ENCODE measurements at regions not wholly inside any gene's neighbourhood (a gene's known extent, or its start where the extent isn't known, plus 50 kb on each side); places are given as distances from the start of the nearest gene placed in this dataset.

DNA sequence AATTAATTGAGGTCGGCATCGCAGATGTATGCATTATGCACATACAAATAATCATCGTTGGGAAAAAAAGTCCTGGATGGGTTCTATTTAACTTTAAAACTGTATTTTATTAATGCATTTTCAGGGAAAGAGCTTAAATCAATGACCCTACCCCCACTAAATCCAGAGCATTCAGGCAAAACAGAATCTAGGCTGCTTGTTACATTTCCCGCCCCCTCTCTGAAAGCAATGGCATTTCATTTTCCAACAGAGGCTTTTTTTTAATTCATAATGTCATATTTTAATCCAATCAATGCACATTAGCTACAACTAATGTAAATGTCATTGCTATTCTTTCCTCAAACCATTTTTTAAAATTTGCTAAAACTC lies 117.4 kb upstream of the GRIA1 start:
- TF ChIP-seq CTCF (IDR thresholded peaks at IDR 0.05; ENCODE audit: insufficient read depth, low read length) = no peak
- TF ChIP-seq, protein P1, sequence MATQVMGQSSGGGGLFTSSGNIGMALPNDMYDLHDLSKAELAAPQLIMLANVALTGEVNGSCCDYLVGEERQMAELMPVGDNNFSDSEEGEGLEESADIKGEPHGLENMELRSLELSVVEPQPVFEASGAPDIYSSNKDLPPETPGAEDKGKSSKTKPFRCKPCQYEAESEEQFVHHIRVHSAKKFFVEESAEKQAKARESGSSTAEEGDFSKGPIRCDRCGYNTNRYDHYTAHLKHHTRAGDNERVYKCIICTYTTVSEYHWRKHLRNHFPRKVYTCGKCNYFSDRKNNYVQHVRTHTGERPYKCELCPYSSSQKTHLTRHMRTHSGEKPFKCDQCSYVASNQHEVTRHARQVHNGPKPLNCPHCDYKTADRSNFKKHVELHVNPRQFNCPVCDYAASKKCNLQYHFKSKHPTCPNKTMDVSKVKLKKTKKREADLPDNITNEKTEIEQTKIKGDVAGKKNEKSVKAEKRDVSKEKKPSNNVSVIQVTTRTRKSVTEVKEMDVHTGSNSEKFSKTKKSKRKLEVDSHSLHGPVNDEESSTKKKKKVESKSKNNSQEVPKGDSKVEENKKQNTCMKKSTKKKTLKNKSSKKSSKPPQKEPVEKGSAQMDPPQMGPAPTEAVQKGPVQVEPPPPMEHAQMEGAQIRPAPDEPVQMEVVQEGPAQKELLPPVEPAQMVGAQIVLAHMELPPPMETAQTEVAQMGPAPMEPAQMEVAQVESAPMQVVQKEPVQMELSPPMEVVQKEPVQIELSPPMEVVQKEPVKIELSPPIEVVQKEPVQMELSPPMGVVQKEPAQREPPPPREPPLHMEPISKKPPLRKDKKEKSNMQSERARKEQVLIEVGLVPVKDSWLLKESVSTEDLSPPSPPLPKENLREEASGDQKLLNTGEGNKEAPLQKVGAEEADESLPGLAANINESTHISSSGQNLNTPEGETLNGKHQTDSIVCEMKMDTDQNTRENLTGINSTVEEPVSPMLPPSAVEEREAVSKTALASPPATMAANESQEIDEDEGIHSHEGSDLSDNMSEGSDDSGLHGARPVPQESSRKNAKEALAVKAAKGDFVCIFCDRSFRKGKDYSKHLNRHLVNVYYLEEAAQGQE (IDR thresholded peaks at IDR 0.05; ENCODE audit: insufficient replicate concordance, low read depth) = no peak
